ENCODE measurements at regions not wholly inside any gene's neighbourhood (a gene's known extent, or its start where the extent isn't known, plus 50 kb on each side); places are given as distances from the start of the nearest gene placed in this dataset.

DNA sequence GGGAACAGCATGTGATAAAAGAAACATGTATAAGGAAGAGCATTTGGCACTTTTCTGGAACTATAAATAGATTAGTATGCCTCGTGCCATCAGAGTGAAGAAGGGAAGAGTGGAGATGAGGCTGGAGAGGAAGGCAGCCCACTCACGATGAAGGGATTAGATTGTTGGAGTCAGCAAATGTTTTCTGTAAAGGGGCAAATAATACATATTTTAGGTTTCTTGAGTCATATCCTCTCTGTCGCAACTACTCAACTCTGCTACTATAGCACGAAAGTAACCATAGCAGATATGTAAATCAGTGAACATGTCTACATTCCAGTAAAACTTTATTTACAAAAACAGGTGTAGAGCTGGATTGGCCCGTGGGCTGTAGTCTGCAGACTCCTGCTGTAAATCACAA is 147.8 kb downstream of the TENT5C start:
- TF ChIP-seq POLR2A (IDR thresholded peaks at IDR 0.05), result no peak
- TF ChIP-seq, protein P1, sequence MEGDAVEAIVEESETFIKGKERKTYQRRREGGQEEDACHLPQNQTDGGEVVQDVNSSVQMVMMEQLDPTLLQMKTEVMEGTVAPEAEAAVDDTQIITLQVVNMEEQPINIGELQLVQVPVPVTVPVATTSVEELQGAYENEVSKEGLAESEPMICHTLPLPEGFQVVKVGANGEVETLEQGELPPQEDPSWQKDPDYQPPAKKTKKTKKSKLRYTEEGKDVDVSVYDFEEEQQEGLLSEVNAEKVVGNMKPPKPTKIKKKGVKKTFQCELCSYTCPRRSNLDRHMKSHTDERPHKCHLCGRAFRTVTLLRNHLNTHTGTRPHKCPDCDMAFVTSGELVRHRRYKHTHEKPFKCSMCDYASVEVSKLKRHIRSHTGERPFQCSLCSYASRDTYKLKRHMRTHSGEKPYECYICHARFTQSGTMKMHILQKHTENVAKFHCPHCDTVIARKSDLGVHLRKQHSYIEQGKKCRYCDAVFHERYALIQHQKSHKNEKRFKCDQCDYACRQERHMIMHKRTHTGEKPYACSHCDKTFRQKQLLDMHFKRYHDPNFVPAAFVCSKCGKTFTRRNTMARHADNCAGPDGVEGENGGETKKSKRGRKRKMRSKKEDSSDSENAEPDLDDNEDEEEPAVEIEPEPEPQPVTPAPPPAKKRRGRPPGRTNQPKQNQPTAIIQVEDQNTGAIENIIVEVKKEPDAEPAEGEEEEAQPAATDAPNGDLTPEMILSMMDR (IDR thresholded peaks at IDR 0.05), result no peak
- no peak for TF ChIP-seq EP300 (IDR thresholded peaks at IDR 0.05; ENCODE audit: low read depth)

All from transverse colon (tissue), 3 donors.